GM19351 (cell line): ENCODE measurements at regions not wholly inside any gene's neighbourhood (a gene's known extent, or its start where the extent isn't known, plus 50 kb on each side); places are given as distances from the start of the nearest gene placed in this dataset.

ENCODE experiments used
- ATAC-seq: cut with Tn5 transposase; IDR thresholded peaks from one replicate; pipeline ENCODE4 v1.9.1; 2021; ENCODE audit warnings: mild to moderate bottlenecking, moderate library complexity; ENCODE audit not compliant: unreplicated experiment

DNA sequence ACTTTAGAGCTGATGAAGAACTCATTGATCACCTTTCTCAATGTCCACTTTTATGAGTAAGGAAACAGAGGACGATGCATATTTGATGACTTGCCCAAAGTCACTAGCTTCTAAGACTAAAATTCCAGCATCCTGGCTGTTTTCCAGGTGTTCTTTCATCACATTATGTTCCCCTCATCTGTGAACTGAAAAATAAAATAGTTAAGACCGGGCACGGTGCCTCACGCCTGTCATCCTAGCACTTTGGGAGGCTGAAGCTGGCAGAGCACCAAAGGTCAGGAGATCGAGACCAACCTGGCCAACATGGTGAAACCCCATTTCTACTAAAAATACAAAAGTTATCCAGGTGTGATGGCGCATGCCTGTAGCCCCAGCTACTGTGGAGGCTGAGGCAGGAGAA is 297.5 kb downstream of the DUSP10 start:
- ATAC-seq, result no peak

DNA sequence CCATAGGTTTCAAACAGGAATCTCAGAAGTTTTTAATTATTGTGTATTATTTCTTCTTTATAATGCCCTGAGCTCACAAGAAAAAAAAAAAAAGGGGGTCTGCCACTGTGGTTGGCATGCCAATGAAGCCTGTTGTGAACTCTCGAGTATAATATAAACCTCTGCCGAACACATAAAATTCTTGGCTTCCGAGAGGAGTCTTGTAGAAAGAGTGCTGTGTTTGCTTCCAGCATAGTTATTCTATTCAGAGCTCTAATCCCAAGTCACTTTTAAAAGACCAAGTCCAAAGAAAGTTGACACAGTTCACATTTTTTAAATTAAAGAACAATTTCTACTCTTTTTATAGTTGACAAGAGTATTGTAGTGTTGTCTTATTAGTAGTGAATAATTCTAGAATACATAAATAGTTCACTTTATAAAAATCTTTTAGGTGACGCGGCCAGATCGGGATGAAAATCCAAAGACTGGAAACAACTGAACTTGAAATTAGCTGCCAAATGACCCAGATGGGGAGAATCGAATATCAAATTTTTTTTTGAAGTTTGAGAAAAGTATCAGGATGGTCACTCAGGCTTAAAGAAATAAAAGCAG is 293.2 kb downstream of the DUSP10 start:
- no peak for ATAC-seq

DNA sequence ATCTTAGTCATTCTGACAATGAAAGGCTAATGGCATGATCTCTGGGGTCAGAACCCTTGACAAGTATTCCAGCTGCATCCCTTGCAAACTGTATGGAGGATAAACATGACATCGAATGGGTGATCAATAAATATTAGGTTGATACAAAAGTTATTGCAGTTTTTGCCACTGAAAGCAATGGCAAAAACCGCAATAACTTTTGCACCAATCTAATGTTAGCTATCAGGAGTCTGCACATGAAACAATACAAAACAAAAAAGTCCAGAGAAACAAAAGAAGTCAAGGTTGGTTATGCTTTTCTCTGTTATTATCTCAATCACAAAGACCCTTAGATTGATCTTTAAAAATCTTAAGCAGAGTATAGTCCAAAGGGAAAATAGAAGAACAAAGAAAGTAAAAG is 292.7 kb downstream of the DUSP10 start:
- no peak for ATAC-seq

DNA sequence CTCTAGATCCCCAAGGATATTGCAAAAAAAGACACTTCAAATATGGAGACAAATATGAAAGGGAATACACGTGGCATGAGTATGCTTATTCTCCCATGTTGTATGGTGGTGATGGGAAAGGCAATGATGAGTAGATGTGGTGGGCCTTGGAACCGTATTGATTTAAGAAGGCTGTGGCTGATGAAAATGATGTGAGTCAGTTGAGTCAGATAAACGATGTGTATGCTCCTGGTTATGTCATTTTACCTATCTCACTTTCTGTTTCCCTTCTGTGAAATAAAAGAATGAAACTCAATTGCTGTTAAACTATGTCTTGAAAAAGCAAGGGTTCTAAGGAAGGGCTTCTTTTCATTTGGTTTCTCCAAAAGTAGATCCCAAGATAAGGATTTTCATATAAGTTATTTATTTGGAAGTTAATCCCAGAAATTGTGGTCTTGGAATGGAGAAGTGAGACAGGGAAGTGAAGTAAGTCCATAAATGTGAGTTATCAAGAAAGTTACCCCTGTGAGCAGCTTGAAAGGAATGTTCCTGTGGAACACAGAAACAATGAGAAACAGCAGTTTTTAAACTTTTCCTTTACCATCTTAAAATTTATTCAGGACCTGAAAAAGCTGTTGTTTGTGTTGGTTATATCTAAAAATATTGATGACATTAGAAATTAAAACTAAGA is 292.0 kb downstream of the DUSP10 start:
- peak; percentile 62 for ATAC-seq

DNA sequence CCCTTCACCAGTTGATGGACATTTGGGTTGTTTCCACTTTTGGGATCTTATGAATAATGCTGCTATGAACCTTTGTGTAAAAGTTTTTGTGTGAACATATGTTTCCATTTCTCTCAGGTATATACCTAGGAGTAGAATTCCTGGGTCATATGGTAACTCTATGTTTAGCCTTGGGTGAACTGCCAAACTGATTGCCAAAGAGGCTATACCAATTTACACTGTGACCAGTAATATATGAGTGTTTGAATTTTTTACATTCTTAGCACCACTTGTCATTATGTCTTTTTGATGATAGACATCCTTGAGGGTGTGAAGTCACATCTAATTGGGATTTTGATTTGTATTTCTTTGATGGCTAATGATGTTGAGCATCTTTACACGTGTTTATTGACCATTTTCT is 290.1 kb downstream of the DUSP10 start:
- ATAC-seq, result no peak

DNA sequence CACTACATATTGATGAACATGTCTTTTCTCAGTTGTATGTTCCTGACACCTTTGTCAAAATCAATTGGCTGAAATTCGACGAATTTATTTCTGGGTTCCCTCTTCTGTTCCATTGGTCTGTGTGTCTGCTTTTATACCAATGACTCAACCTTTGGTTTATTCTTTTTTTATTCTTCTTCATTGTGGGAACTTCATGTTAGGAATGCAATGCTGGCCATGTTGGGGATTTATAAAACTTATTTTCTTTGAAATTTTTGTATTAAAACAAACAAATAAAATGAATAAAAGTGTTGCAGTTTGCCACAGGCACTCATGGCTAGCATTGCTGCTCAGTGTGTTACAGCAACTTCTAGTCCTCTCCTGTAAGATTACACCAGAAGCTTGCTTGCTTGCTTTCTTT is 287.8 kb downstream of the DUSP10 start:
- no peak for ATAC-seq

DNA sequence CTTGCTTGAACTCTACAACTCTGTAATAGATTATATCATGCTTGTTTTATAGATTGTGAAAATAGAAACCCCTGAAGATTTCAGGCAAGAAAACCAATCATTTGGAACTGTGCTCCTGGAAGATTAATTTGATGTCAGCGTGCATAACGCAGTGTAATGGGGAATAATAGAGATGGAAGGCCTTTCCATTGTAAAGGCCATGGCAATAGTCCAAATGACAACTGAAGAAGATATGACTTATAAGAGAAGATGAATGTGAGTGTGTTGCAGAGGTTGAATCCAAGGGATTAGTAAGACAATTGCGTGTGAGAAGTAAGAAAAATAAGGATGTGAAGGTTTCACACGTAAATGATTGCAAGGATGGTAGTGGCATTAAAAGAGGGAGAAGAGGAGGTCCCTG is 285.0 kb downstream of the DUSP10 start:
- ATAC-seq, result no peak

DNA sequence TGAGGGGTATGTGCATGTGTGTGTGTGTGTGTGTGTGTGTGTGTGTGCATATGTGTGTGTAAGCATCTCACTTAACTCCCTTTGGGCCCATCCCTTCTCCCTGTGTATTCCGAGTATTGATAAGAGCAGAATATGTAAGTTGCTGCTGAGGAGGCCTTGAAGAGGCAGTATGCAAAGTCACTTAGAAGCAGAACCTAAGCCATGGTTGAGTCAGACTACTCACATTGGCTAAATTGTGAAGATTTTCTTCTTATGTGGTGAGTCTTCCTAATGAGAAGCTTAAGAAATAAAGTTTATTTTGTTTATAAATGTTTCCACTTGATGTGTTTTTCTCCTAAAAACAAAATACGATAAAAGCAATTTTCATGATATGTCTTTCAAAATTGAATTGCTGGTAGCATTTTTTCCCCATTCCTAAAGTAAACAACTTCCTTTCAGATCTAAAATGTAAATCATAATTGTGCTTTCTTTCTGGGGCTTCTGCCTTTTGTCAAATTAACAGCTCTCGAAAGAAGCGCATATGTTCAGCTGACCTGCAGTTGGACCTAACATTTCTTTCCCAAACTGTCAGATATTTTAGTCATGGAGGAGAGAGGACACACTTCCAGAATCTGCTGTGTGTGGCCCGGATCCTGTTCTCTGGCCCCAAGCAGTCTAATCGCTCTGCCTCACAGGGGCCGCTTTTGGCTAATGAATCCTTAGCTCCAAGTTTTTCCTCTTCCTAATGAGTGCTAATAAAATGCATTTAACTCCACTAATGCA is 284.0 kb downstream of the DUSP10 start:
- ATAC-seq, result no peak

DNA sequence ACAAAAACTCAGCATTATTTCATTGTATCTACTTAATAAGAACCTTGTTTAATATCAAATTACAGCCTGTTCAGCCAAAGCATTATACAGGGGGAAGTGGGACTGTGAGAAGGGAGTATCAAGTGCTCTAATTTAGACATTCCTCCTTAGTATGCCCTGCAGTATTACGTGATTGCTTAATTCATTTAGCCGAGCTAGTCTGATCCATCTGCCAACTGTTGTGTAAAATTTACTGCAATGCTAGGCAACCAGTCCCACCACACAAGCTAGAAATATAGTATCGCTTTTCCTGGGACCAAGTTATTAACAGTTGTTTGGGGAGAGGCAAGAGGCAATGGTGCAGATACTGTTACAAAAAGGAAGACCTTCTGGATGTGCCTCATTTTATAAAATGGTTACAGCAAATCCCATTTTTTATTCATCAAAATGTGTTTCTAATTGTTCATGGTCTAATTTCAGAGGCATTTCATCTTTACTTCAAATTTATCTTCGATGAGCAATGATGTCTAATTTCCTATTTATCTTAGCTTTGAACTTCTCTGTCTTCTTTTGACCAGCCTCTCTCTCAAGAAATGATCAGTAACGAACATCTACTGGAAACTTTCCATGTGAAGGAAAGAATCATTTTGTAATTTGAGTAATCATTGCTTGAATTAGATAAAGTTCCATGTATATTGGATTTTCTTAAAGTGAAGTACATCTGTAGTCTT is 283.3 kb downstream of the DUSP10 start:
- ATAC-seq, result no peak

DNA sequence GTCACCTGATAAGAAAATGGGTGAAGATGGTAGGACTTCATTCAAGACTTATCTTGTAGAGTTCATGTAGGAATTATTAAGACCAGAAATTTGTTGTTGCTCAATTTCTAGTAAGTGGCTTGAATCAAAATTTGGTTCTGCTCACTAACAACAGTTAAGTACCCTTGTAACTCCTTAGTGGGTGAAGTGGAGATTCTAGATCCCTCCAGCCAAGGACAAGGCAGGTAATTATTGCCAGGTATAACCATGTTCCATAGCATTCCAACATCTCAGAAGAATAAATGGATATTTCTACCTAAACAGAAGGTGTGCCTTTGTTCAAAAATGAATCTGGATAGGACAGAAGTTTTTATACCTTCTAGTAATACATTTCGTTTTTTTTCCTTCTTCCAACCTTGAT is 282.3 kb downstream of the DUSP10 start:
- ATAC-seq, result no peak

DNA sequence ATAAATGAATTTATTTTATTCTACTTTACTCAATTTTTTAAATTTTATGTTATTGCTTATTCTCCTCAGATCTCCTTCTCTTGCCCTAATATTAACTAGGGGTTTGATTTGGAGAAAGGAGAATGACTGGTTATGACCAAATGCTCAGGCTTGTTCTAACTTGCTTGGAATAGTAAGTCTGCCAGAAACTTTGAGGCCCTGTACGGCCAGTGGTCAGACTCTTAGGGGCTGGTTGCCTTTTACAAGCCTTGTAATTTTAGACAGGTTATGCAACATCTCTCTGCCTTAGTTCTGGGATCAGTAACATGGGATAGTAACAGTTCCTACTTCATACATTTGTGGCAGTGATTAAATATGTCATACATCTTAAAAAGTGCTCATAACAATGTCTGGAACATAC is 279.5 kb downstream of the DUSP10 start:
- ATAC-seq, result no peak

DNA sequence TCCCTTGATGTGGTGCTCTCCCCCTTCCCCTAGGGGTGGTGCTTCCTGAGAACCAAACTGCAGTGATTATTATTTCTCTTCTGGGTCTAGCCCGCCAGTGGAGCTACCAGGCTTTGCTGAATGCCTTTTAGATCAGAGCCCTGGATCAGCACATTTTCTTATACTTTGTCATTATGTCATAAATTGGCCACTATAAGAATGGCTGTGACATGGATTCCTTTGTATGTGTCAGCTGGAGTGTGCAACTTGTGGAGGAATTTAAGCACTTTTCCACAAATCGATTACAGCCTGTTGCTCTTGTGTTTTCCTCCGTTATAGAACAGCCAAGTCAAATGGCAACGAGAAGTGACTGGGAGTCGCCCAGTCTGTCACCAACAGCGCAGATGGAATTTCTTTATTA is 273.3 kb downstream of the DUSP10 start:
- no peak for ATAC-seq

DNA sequence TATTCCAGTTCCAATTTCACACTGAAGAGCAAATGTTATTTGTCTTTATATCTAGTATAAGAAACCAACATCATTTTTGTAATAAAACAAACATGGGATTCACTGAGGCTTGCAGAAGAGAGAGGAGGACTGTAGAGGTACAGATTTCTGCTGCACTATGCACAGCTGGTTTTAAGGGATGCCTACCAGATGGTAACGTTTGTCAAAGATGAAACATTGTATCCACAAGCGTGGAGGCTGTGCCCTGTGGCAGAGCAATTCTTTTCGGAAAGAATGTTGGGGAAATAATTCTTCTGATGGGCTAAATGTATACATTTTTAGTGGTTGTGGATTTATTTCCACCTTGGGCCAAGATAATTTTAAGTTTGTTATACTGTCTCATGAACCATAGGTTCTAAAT is 272.4 kb downstream of the DUSP10 start:
- no peak for ATAC-seq

DNA sequence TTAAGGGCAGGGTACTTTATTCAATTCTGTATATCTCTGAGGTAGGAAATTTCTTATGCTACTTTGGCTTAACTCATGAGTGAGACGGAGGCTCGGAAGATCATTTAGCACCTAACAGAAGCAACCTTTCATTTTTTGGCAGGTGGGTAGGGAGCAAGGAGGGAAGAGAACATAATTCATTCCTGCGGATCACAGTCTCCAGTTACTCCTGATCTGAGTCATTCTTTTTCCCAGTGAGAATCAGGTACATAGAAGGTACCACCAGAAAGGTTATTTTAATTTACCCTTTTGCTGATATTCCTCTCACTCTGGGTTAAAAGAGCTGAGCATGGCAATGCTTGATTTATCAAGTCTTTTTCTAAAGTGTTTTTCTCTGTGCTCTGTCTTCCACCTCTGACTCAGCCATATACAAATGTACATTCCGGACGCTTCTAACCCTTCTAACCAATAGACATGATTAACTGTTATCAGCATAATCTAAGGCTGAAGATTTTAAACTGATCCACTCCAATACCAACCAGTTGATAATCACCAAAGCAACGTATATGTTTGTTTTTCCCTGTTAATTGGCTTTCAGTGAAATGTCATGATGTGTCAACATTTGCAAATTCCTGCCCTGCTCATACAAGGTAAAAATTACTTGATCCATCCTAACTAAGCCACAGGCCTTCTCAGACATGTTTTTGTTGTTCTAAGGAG is 271.7 kb downstream of the DUSP10 start:
- no peak for ATAC-seq

DNA sequence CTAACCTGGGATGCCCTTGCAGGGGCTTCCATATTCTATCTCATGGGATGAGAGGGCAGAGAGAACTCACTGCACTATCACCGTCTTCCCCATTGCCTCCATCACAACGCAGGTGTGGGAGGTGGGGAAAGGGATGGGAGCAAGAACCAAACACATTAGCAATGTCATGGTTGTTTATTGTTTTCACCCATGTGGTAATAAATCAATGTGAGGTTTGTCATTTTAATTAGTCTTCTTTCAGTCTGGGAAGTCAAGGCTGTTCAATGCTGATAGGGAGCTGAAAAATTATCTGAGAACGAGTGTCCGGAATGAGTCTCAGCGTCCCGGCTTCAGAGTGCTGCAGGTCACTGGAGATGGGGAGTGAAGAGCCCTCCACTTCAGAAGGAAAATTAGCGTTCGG is 268.5 kb downstream of the DUSP10 start:
- ATAC-seq, result no peak

DNA sequence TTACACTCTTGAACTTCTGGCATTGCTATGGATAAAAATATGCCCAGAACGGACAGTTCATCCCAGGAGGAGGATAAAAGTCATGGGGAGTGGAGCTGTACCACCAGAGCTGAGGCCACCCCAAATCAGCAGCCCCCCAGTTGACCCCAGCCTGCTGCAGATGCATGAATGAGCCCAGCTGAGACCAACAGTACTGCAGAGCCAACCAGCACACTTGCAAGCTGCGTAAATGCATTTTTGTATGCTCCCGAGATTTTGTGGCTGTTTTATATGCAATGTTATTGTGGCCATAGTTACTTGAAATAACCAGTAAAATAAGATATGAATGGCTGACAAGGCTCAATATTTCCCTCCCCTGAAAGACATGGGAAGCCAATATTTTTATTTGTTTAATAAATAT is 264.6 kb downstream of the DUSP10 start:
- no peak for ATAC-seq

DNA sequence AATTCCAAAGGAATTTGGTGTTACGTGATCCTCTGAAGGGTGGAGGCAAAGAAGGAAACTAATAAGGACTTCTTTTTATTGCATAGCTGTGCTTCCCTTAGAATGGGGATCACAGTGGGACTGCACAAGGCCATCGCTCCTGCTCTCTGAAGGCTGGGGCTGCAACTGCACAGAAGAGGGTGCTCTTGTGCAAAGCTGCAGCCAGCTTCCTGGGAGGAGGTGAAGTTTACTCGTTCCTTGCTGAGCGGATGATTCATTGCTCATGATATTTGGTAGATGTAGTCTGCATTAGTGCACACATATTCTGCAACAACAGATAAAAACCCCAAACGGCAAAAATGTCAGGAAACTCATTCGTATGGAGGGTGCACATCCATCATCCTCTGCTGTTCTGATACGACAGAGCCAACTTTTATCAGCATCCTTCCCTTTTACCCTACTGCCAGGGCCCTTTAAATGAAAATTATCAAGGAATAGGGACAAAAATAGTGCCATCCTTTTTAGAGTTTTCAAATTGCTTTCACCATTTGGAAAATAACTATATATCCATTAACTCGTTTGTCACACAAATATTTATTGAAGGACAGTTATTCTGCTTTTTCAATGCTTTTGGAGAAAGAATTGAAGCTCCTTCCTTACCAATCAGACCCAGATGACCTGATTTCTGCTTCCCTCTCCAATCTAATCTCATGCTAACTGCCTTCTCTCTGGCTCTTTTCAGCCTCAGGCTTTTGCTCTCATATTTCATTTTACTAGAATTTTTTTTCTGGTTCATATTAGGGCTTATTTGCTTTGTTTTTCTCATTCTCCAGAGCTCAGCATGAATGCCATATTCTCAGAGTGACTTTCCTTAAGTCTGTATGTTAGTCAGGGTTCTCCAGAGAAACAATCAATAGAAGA is 263.6 kb downstream of the DUSP10 start:
- peak; percentile 94 for ATAC-seq

DNA sequence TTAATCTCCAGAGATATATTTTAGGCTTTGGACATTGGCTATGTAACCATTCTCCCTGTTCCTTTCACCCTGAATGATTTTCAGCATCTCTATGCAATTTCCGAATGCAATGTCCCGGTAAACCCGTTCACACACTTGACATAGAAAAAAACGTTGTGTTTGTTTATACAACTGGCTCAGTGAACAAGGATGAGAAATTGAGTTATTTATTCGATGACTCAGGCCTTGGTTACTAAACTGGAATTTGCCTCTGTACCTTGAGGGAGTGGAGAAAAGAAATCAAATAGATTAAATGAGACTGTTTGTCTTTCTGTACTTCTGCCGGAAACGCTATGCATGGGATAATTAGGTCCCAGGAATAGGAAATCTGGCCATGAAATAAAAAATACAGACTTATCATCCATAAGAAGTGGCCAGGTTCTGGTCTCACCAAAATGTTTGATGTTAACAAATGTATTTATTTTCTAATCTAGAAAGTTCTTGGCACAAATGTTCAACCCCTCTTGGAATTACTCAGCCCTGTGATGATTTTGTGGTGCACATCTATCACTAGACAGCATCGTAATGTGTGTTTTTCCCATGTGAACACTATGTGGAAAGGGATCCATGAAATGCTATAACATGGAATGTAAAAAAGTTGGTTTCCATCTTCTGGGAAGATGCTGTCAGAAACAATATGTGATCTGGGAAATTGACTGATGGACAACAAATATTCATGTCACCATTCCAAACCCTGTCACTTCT is 253.9 kb downstream of the DUSP10 start:
- no peak for ATAC-seq

DNA sequence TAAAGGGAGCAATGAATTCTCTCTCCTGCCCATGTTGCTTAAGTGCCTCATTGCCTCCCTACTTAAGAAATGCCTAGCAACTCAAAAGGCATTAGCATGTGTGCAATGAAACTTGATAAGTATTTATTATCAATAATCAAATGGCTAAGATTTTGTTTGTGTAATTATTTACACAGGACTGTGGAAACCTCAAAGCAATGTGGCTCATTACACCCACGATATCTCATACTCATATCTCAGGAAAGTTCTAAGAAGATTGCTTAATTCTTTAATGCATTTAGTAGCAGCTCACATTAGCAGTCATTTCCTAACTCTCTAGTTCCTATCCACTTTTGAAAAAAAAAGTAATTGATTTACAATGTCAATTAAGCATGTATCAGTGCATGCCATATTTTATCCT is 253.3 kb downstream of the DUSP10 start:
- ATAC-seq, result no peak
